BLaER1 (cell line): ENCODE measurements at regions not wholly inside any gene's neighbourhood (a gene's known extent, or its start where the extent isn't known, plus 50 kb on each side); places are given as distances from the start of the nearest gene placed in this dataset.

Source experiments
- H3K27ac ChIP-seq: shearing (Covaris generic); formaldehyde crosslinking; 2 replicates; pipeline ENCODE4 v1.8.1; 2022
- H3K27me3 ChIP-seq: shearing (Covaris generic); formaldehyde crosslinking; 2 replicates; pipeline ENCODE4 v1.8.1; 2022
- H3K36me3 ChIP-seq: shearing (Covaris generic); formaldehyde crosslinking; 2 replicates; pipeline ENCODE4 v1.8.1; 2022
- H3K4me1 ChIP-seq: shearing (Covaris generic); formaldehyde crosslinking; 2 replicates; pipeline ENCODE4 v1.8.1; 2022
- H3K4me2 ChIP-seq: shearing (Covaris generic); formaldehyde crosslinking; 2 replicates; pipeline ENCODE4 v1.8.1; 2022
- H3K4me3 ChIP-seq: shearing (Covaris generic); formaldehyde crosslinking; 2 replicates; pipeline ENCODE4 v1.8.1; 2022
- H3K9ac ChIP-seq: shearing (Covaris generic); formaldehyde crosslinking; 2 replicates; pipeline ENCODE4 v1.8.1; 2022
- H3K9me3 ChIP-seq: shearing (Covaris generic); formaldehyde crosslinking; 2 replicates; pipeline ENCODE4 v1.8.1; 2022
- H4K20me1 ChIP-seq: shearing (Covaris generic); formaldehyde crosslinking; 2 replicates; pipeline ENCODE4 v1.8.1; 2022
- Cebpa-rat ChIP-seq: shearing (Covaris generic); IDR thresholded peaks from 2 replicates; pipeline ENCODE4 v1.8.1; 2022

- TF ChIP-seq Cebpa-rat: no peak
- H3K9ac ChIP-seq: no peak overlapping the region
- H3K4me2 ChIP-seq: no peak overlapping the region
- no peaks in the 10 kb centered on the region for H3K36me3 ChIP-seq
- peaks cover 7% of the 10 kb centered on the region for H3K4me1 ChIP-seq
- peaks cover 20% of the 10 kb centered on the region for H3K9me3 ChIP-seq
- no peaks in the 10 kb centered on the region for H3K27me3 ChIP-seq
- H3K4me3 ChIP-seq: no peak overlapping the region
- no peak overlapping the region for H3K27ac ChIP-seq
- no peaks in the 10 kb centered on the region for H4K20me1 ChIP-seq
Observed at GRCh38 chr15:57872281-57873030, 165.9 kb downstream of the POLR2M start.

GRCh38 chr15:57873564-57874209, 167.2 kb downstream of the POLR2M start:
- H3K4me3 ChIP-seq: no peak overlapping the region
- no peak for TF ChIP-seq Cebpa-rat
- no peaks in the 10 kb centered on the region for H4K20me1 ChIP-seq
- H3K9ac ChIP-seq: no peak overlapping the region
- no peak overlapping the region for H3K27ac ChIP-seq
- H3K4me1 ChIP-seq: no peaks in the 10 kb centered on the region
- no peak overlapping the region for H3K4me2 ChIP-seq
- no peaks in the 10 kb centered on the region for H3K27me3 ChIP-seq
- no peaks in the 10 kb centered on the region for H3K36me3 ChIP-seq
- H3K9me3 ChIP-seq: peaks cover 20% of the 10 kb centered on the region

GRCh38 chr15:57875347-57875746, 168.8 kb downstream of the POLR2M start:
- TF ChIP-seq Cebpa-rat: no peak
- Histone ChIP-seq H3K9me3 (peaks cover 20% of the 10 kb centered on the region), H3K9ac (no peak overlapping the region), H3K27ac (no peak overlapping the region), H4K20me1 (no peaks in the 10 kb centered on the region), H3K36me3 (no peaks in the 10 kb centered on the region), H3K4me1 (no peaks in the 10 kb centered on the region), H3K4me2 (no peak overlapping the region), H3K27me3 (no peaks in the 10 kb centered on the region), H3K4me3 (no peak overlapping the region)

GRCh38 chr15:57878573-57878972, 172.1 kb downstream of the POLR2M start:
- TF ChIP-seq Cebpa-rat: no peak
- H3K36me3 ChIP-seq: no peaks in the 10 kb centered on the region
- peaks cover 20% of the 10 kb centered on the region for H3K9me3 ChIP-seq
- H3K27ac ChIP-seq: no peak overlapping the region
- no peaks in the 10 kb centered on the region for H3K4me1 ChIP-seq
- no peaks in the 10 kb centered on the region for H4K20me1 ChIP-seq
- H3K27me3 ChIP-seq: no peaks in the 10 kb centered on the region
- no peak overlapping the region for H3K9ac ChIP-seq
- H3K4me2 ChIP-seq: no peak overlapping the region
- H3K4me3 ChIP-seq: no peak overlapping the region

GRCh38 chr15:57881361-57881760, 174.8 kb downstream of the POLR2M start:
- H3K4me1 ChIP-seq: no peaks in the 10 kb centered on the region
- no peaks in the 10 kb centered on the region for H3K36me3 ChIP-seq
- TF ChIP-seq Cebpa-rat: no peak
- no peak overlapping the region for H3K4me2 ChIP-seq
- H3K27ac ChIP-seq: no peak overlapping the region
- H3K9me3 ChIP-seq: no peaks in the 10 kb centered on the region
- H3K27me3 ChIP-seq: no peaks in the 10 kb centered on the region
- no peaks in the 10 kb centered on the region for H4K20me1 ChIP-seq
- no peak overlapping the region for H3K9ac ChIP-seq
- no peak overlapping the region for H3K4me3 ChIP-seq

- Histone ChIP-seq H3K9ac (no peak overlapping the region), H3K27me3 (no peaks in the 10 kb centered on the region), H3K4me3 (no peak overlapping the region), H4K20me1 (no peaks in the 10 kb centered on the region), H3K9me3 (no peaks in the 10 kb centered on the region), H3K4me2 (no peak overlapping the region), H3K36me3 (no peaks in the 10 kb centered on the region), H3K27ac (no peak overlapping the region), H3K4me1 (no peaks in the 10 kb centered on the region)
- no peak for TF ChIP-seq Cebpa-rat
Observed at GRCh38 chr15:57881972-57882371, 175.5 kb downstream of the POLR2M start.

- no peaks in the 10 kb centered on the region for H3K4me1 ChIP-seq
- no peak overlapping the region for H3K4me3 ChIP-seq
- H3K27me3 ChIP-seq: no peaks in the 10 kb centered on the region
- no peak overlapping the region for H3K27ac ChIP-seq
- no peaks in the 10 kb centered on the region for H4K20me1 ChIP-seq
- no peaks in the 10 kb centered on the region for H3K9me3 ChIP-seq
- no peak overlapping the region for H3K4me2 ChIP-seq
- TF ChIP-seq Cebpa-rat: no peak
- no peak overlapping the region for H3K9ac ChIP-seq
- no peaks in the 10 kb centered on the region for H3K36me3 ChIP-seq
Observed at GRCh38 chr15:57883701-57884100, 177.2 kb downstream of the POLR2M start.

- Histone ChIP-seq H3K4me2 (no peak overlapping the region), H3K4me1 (no peaks in the 10 kb centered on the region), H4K20me1 (no peaks in the 10 kb centered on the region), H3K4me3 (no peak overlapping the region), H3K36me3 (no peaks in the 10 kb centered on the region), H3K27ac (no peak overlapping the region), H3K9ac (no peak overlapping the region), H3K27me3 (no peaks in the 10 kb centered on the region), H3K9me3 (no peaks in the 10 kb centered on the region)
- no peak for TF ChIP-seq Cebpa-rat
Observed at GRCh38 chr15:57884936-57885335, 178.4 kb downstream of the POLR2M start.

GRCh38 chr15:57885435-57885834, 178.9 kb downstream of the POLR2M start:
- no peak overlapping the region for H3K4me3 ChIP-seq
- TF ChIP-seq Cebpa-rat: no peak
- H3K9ac ChIP-seq: no peak overlapping the region
- H3K4me1 ChIP-seq: no peaks in the 10 kb centered on the region
- no peaks in the 10 kb centered on the region for H4K20me1 ChIP-seq
- no peaks in the 10 kb centered on the region for H3K27me3 ChIP-seq
- H3K9me3 ChIP-seq: no peaks in the 10 kb centered on the region
- no peak overlapping the region for H3K4me2 ChIP-seq
- no peaks in the 10 kb centered on the region for H3K36me3 ChIP-seq
- H3K27ac ChIP-seq: no peak overlapping the region

- Histone ChIP-seq H3K4me2 (no peak overlapping the region), H3K27ac (no peak overlapping the region), H3K27me3 (no peaks in the 10 kb centered on the region), H3K4me1 (no peaks in the 10 kb centered on the region), H4K20me1 (no peaks in the 10 kb centered on the region), H3K4me3 (no peak overlapping the region), H3K9ac (no peak overlapping the region), H3K9me3 (no peaks in the 10 kb centered on the region), H3K36me3 (no peaks in the 10 kb centered on the region)
- no peak for TF ChIP-seq Cebpa-rat
Observed at GRCh38 chr15:57887825-57888224, 177.7 kb downstream of the ALDH1A2 start.
